Stimulated activated naive CD8-positive, alpha-beta T cell treated with anti-CD3 and anti-CD28 coated beads, Interleukin-15, Interleukin-2, amounts not matched to agents 100 U/mL and 50 U/mL, for 24 hours (primary cell): ENCODE measurements at regions not wholly inside any gene's neighbourhood (a gene's known extent, or its start where the extent isn't known, plus 50 kb on each side); places are given as distances from the start of the nearest gene placed in this dataset.
A peak's percentile ranks its signal among the peaks of the same experiment; 100 is the strongest.

Experiments used
- ATAC-seq: fragments of 150-1000 bp; cut with Tn5 transposase; one replicate; pipeline ENCODE4 v1.10.0; 2021
- DNase-seq: peaks from one replicate; pipeline ENCODE4 v3.0.0; 2021

GRCh38 chr11:35077709-35078469 lies 61.1 kb upstream of the CD44 start:
- DNase-seq = peak; percentile 37
- ATAC-seq = peak; percentile 65

- ATAC-seq = no peak
- no peak for DNase-seq
Measured at GRCh38 chr11:35078470-35078735, 60.6 kb upstream of the CD44 start.

GRCh38 chr11:35079611-35080010 lies 59.4 kb upstream of the CD44 start:
- ATAC-seq = no peak
- DNase-seq = no peak

GRCh38 chr11:35082321-35083180 lies 56.4 kb upstream of the CD44 start:
- ATAC-seq = peak; percentile 77
- peak; percentile 85 for DNase-seq

GRCh38 chr11:35083181-35083430 lies 55.9 kb upstream of the CD44 start:
- ATAC-seq = no peak
- DNase-seq = no peak

GRCh38 chr11:35083431-35084238 lies 55.3 kb upstream of the CD44 start:
- ATAC-seq = peak; percentile 80
- DNase-seq = peak; percentile 69

GRCh38 chr11:35084817-35085440 lies 54.0 kb upstream of the CD44 start:
- ATAC-seq (no peak), DNase-seq (no peak)

GRCh38 chr11:35085531-35086165 lies 53.3 kb upstream of the CD44 start:
- no peak for DNase-seq
- no peak for ATAC-seq

- DNase-seq (no peak), ATAC-seq (no peak)
Measured at GRCh38 chr11:35087648-35088047, 51.3 kb upstream of the CD44 start.

- DNase-seq = no peak
- peak; percentile 10 for ATAC-seq
Measured at GRCh38 chr11:35088226-35088625, 50.7 kb upstream of the CD44 start.

- ATAC-seq (no peak), DNase-seq (no peak)
Measured at GRCh38 chr11:35088676-35089075, 50.3 kb upstream of the CD44 start.
